OCI-LY3 (cell line): ENCODE measurements at regions not wholly inside any gene's neighbourhood (a gene's known extent, or its start where the extent isn't known, plus 50 kb on each side); places are given as distances from the start of the nearest gene placed in this dataset.

Experiments used
- CTCF ChIP-seq: fragments of 200-600, 300-600 bp; sonication (generic); IDR thresholded peaks from 2 replicates; pipeline ENCODE4 v1.5.1; 2014; ENCODE audit warnings: antibody characterized with exemption, low read length, low read depth
- EZH2phosphoT487 ChIP-seq: fragments of 200-600 bp; shearing (Covaris generic); IDR thresholded peaks from 2 replicates; pipeline ENCODE4 v1.6.1; 2018; ENCODE audit warnings: antibody characterized with exemption, mixed run types, low read depth

DNA sequence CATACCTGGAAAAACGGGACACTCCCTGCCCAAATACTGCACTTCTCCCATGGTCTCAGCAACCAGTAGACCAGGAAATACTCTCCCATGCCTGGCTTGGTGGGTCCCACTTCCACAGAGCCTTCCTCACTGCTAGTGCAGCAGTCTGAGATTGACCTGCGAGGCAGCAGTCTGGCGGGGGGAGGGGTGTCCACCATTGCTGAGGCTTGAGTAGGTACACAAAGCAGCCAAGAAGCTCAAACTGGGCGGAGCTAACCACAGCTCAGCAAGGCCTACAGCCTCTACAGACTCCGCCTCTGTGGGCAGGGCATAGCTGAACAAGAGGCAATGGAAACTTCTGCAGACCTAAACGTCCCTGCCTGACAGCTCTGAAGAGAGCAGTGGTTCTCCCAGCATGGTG lies 191.5 kb upstream of the FTMT start:
- TF ChIP-seq CTCF (no peak), EZH2phosphoT487 (no peak)
